Natural killer cell (primary cell): ENCODE measurements at regions not wholly inside any gene's neighbourhood (a gene's known extent, or its start where the extent isn't known, plus 50 kb on each side); places are given as distances from the start of the nearest gene placed in this dataset.

ENCODE experiments used
- ATAC-seq, 3 donors: fragments of 150-1000 bp in 2 of 3; fragments of 200-7000 bp in 1 of 3; cut with Tn5 transposase; 1 replicate in 1 of 3; 2 replicates in 2 of 3; pipeline ENCODE4 v1.10.0; 2021; ENCODE audit warnings: mild to moderate bottlenecking in 2 of 3, moderate library complexity in 2 of 3
- DNase-seq, 2 donors: peaks; one replicate each; pipeline versions ENCODE4 v3.0.0 to v3.0.0-alpha.2; 2013 to 2021; ENCODE audit warnings: mixed read lengths in 1 of 2
- H3K27ac ChIP-seq: one replicate; pipeline ENCODE4 v1.5.1; 2013; ENCODE audit warnings: mild to moderate bottlenecking, low read length
- H3K27me3 ChIP-seq: one replicate; pipeline ENCODE4 v1.6.1; 2013; ENCODE audit warnings: low read length; ENCODE audit not compliant: control insufficient read depth, insufficient read depth
- H3K36me3 ChIP-seq: one replicate; pipeline ENCODE4 v1.6.1; 2013; ENCODE audit warnings: low read length; ENCODE audit not compliant: control insufficient read depth, insufficient read depth
- H3K4me1 ChIP-seq: one replicate; pipeline ENCODE4 v1.6.1; 2013; ENCODE audit warnings: low read length; ENCODE audit not compliant: control insufficient read depth, insufficient read depth
- H3K4me3 ChIP-seq: one replicate; pipeline ENCODE4 v1.5.1; 2013; ENCODE audit warnings: low read length
- H3K9me3 ChIP-seq: one replicate; pipeline ENCODE4 v1.6.1; 2013; ENCODE audit warnings: low read length; ENCODE audit not compliant: control insufficient read depth, insufficient read depth
- H3K27ac Mint-ChIP-seq, 2 donors: one replicate each; pipeline ENCODE4 v1.8.0; 2022; ENCODE audit warnings: mild to moderate bottlenecking in 2 of 2, mixed read lengths in 2 of 2, moderate library complexity in 1 of 2
- H3K27me3 Mint-ChIP-seq, 2 donors: one replicate each; pipeline ENCODE4 v1.8.0; 2022; ENCODE audit warnings: low read depth in 2 of 2, mixed read lengths in 2 of 2
- H3K36me3 Mint-ChIP-seq: one replicate; pipeline ENCODE4 v1.8.0; 2022; ENCODE audit warnings: mixed read lengths
- H3K4me1 Mint-ChIP-seq, 2 donors: one replicate each; pipeline ENCODE4 v1.8.0; 2022; ENCODE audit warnings: mixed read lengths in 2 of 2
- H3K4me3 Mint-ChIP-seq: one replicate; pipeline ENCODE4 v1.8.0; 2022; ENCODE audit warnings: mild to moderate bottlenecking, moderate library complexity, mixed read lengths
- H3K9me3 Mint-ChIP-seq, 2 donors: one replicate each; pipeline ENCODE4 v1.8.0; 2022; ENCODE audit warnings: mixed read lengths in 2 of 2
- WGBS: methylation state at CpG from one replicate; pipeline ENCODE4 v1.1.7; 2013; ENCODE audit warnings: missing lambda C conversion rate; ENCODE audit not compliant: insufficient coverage; 5-methylcytosine and 5-hydroxymethylcytosine counted together
- intact Hi-C: fragments of 100-400 bp; cut with micrococcal nuclease; formaldehyde crosslinking; loops from one replicate; pipeline ENCODE4 v1.14.2; 2022
- TF ChIP-seq, protein P1 (sequence below): fragments of 200-600 bp; IDR thresholded peaks from one replicate; pipeline ENCODE4 v1.8.0; 2022; ENCODE audit warnings: antibody characterized with exemption

- Mint-ChIP-seq H3K4me3 (no peak overlapping the region), H3K36me3 (no peaks in the 10 kb centered on the region), H3K4me1 (no peaks in the 10 kb centered on the region), H3K27ac (no peak overlapping the region), H3K9me3 (no peaks in the 10 kb centered on the region), H3K27me3 (peaks cover 19 to 29% of the 10 kb centered on the region in 2 donors)
- DNase-seq = no peak
- H3K4me1 ChIP-seq = no peaks in the 10 kb centered on the region
- no peak overlapping the region for H3K27ac ChIP-seq
- no peaks in the 10 kb centered on the region for H3K9me3 ChIP-seq
- peaks cover 3% of the 10 kb centered on the region for H3K27me3 ChIP-seq
- ATAC-seq = no peak
- H3K36me3 ChIP-seq = no peaks in the 10 kb centered on the region
- no peak overlapping the region for H3K4me3 ChIP-seq
- TF ChIP-seq, protein P1, sequence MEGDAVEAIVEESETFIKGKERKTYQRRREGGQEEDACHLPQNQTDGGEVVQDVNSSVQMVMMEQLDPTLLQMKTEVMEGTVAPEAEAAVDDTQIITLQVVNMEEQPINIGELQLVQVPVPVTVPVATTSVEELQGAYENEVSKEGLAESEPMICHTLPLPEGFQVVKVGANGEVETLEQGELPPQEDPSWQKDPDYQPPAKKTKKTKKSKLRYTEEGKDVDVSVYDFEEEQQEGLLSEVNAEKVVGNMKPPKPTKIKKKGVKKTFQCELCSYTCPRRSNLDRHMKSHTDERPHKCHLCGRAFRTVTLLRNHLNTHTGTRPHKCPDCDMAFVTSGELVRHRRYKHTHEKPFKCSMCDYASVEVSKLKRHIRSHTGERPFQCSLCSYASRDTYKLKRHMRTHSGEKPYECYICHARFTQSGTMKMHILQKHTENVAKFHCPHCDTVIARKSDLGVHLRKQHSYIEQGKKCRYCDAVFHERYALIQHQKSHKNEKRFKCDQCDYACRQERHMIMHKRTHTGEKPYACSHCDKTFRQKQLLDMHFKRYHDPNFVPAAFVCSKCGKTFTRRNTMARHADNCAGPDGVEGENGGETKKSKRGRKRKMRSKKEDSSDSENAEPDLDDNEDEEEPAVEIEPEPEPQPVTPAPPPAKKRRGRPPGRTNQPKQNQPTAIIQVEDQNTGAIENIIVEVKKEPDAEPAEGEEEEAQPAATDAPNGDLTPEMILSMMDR = no peak
- intact Hi-C loops = no loop called here
- WGBS = 69% methylated on average over 4 of the region's 4 CpGs
Observed at GRCh38 chr11:134626032-134626431, 214.0 kb upstream of the B3GAT1 start.

GRCh38 chr11:134625631-134626030 is 213.6 kb upstream of the B3GAT1 start:
- H3K4me1 ChIP-seq = no peaks in the 10 kb centered on the region
- Mint-ChIP-seq H3K4me3 (no peak overlapping the region), H3K27me3 (peaks cover 22 to 29% of the 10 kb centered on the region in 2 donors), H3K9me3 (no peaks in the 10 kb centered on the region), H3K4me1 (no peaks in the 10 kb centered on the region), H3K36me3 (no peaks in the 10 kb centered on the region), H3K27ac (no peak overlapping the region)
- no peaks in the 10 kb centered on the region for H3K36me3 ChIP-seq
- H3K27me3 ChIP-seq = peaks cover 3% of the 10 kb centered on the region
- H3K27ac ChIP-seq = no peak overlapping the region
- no peaks in the 10 kb centered on the region for H3K9me3 ChIP-seq
- WGBS = 73% methylated on average over 3 of the region's 3 CpGs
- ATAC-seq (no peak), DNase-seq (no peak)
- H3K4me3 ChIP-seq = no peak overlapping the region
- TF ChIP-seq, protein P1 = no peak
- intact Hi-C loops = no loop called here

GRCh38 chr11:134625151-134625550 is 213.1 kb upstream of the B3GAT1 start:
- no peaks in the 10 kb centered on the region for H3K9me3 Mint-ChIP-seq
- H3K27ac Mint-ChIP-seq = no peak overlapping the region
- H3K4me1 Mint-ChIP-seq = no peaks in the 10 kb centered on the region
- Histone ChIP-seq H3K4me1 (no peaks in the 10 kb centered on the region), H3K4me3 (no peak overlapping the region), H3K27me3 (peaks cover 3% of the 10 kb centered on the region), H3K36me3 (no peaks in the 10 kb centered on the region), H3K27ac (no peak overlapping the region), H3K9me3 (no peaks in the 10 kb centered on the region)
- intact Hi-C loops = no loop called here
- H3K4me3 Mint-ChIP-seq = no peak overlapping the region
- H3K36me3 Mint-ChIP-seq = no peaks in the 10 kb centered on the region
- TF ChIP-seq, protein P1 = no peak
- no peak for ATAC-seq
- WGBS = 86% methylated on average over 3 of the region's 3 CpGs
- H3K27me3 Mint-ChIP-seq = peaks cover 22 to 29% of the 10 kb centered on the region in 2 donors
- no peak for DNase-seq

- 88% methylated on average over 8 of the region's 8 CpGs for WGBS
- Histone ChIP-seq H3K9me3 (no peaks in the 10 kb centered on the region), H3K4me3 (no peak overlapping the region), H3K4me1 (no peaks in the 10 kb centered on the region), H3K36me3 (no peaks in the 10 kb centered on the region), H3K27ac (no peak overlapping the region), H3K27me3 (peaks cover 3% of the 10 kb centered on the region)
- Mint-ChIP-seq H3K4me3 (no peak overlapping the region), H3K36me3 (no peaks in the 10 kb centered on the region), H3K9me3 (no peaks in the 10 kb centered on the region), H3K27ac (no peak overlapping the region), H3K4me1 (no peaks in the 10 kb centered on the region), H3K27me3 (peaks cover 22 to 29% of the 10 kb centered on the region in 2 donors)
- DNase-seq = no peak
- no peak for ATAC-seq
- intact Hi-C loops = no loop called here
- TF ChIP-seq, protein P1 = no peak
Observed at GRCh38 chr11:134624166-134624920, 212.3 kb upstream of the B3GAT1 start.
